AG04449 (cell line): ENCODE measurements at regions not wholly inside any gene's neighbourhood (a gene's known extent, or its start where the extent isn't known, plus 50 kb on each side); places are given as distances from the start of the nearest gene placed in this dataset.

ENCODE experiments used
- CTCF ChIA-PET: fragments of 350-600 bp; formaldehyde crosslinking; extraction: SDS; loops from one replicate; lab custom pipeline; 2021; ENCODE audit warnings: antibody characterized with exemption; lab: Yijun Ruan, JAX
- POLR2A ChIA-PET: fragments of 400-600, 350-600 bp; formaldehyde crosslinking; extraction: SDS; loops from one replicate; lab custom pipeline; 2020; ENCODE audit warnings: antibody characterized with exemption, inconsistent platforms; lab: Yijun Ruan, JAX
- DNase-seq: peaks from one replicate; pipeline ENCODE4 v3.0.0-alpha.2; 2010; ENCODE audit warnings: low read depth, low spot score
- H3K4me3 ChIP-seq: 2 replicates; pipeline ENCODE4 v1.5.1; 2011; ENCODE audit warnings: low read depth, mild to moderate bottlenecking, control low read depth, low read length
- CTCF ChIP-seq: IDR thresholded peaks from one replicate; pipeline ENCODE4 v1.5.1; 2011; ENCODE audit warnings: mild to moderate bottlenecking, moderate library complexity, low read length, control low read depth, inconsistent platforms; ENCODE audit not compliant: insufficient read depth; ENCODE audit errors: missing control alignments

GRCh38 chrX:131894995-131895394 is 128.1 kb upstream of the STK26 start:
- DNase-seq: no peak
- CTCF ChIA-PET: no interaction called here
- POLR2A ChIA-PET: no interaction called here
- no peak overlapping the region for H3K4me3 ChIP-seq
- TF ChIP-seq CTCF: no peak

DNA sequence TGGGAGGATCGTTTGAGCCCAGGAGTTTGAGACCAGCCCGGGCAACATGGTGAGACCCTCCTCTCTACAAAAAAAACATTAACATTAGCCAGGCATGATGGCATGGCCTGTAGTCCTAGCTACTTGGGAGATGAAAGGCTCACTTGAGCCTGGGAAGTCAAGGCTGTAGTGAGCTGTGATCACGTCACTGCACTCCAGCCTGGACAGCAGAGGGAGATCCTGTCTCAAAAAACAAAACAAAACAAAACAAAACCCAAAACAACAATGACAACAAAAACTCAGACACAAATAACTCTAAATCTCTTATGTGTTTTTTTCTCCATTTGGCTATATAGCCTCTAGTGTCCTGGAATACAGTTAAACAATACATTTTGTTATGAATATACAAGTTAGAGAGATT is 127.3 kb upstream of the STK26 start:
- no peak for TF ChIP-seq CTCF
- ChIA-PET POLR2A (no interaction called here), CTCF (no interaction called here)
- H3K4me3 ChIP-seq: no peak overlapping the region
- no peak for DNase-seq

- POLR2A ChIA-PET: no interaction called here
- TF ChIP-seq CTCF: no peak
- DNase-seq: no peak
- CTCF ChIA-PET: no interaction called here
- H3K4me3 ChIP-seq: no peak overlapping the region
Observed at GRCh38 chrX:131901546-131901945, 121.6 kb upstream of the STK26 start.

GRCh38 chrX:131907488-131908314 is 115.4 kb upstream of the STK26 start:
- ChIA-PET CTCF (no interaction called here), POLR2A (no interaction called here)
- no peak overlapping the region for H3K4me3 ChIP-seq
- no peak for TF ChIP-seq CTCF
- DNase-seq: no peak

DNA sequence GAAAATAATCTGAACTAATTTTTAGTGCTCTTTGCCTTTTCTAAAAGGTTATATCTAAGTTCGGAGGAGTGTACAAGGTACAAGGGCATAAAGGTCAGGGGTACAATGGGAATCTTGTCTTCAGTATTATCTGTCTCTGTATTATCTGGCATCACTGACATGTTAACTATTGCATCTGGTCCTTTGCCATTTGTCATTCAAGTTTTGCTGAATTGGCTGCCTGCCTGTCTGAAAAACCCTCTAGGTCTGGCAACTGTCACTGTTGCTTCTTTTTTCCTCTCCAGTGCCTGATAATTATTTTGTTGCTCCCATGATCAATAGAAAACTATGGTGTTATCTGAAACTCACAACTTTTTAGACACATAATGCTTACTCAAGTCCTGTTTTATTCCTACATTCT is 112.5 kb upstream of the STK26 start:
- no peak for DNase-seq

DNA sequence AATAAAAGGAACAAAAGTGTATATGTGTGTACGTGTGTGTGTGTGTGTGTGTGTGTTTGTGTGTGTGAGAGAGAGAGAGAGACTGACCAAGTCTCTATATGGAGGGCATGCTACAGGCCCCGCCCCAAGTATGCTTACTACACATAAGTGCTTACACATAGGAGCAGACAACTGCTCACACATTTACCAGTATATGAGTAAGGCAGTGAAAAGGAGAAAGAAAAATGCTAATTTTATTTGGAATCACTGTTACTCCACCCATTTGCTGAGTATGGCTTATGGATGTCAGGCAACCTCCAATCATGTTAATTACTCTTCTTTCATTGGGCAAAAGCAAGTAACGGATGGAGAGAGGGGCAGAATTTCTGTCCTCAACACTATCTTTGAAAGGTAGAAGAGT is 107.6 kb upstream of the STK26 start:
- no peak overlapping the region for H3K4me3 ChIP-seq
- CTCF ChIA-PET: no interaction called here
- no peak for DNase-seq
- POLR2A ChIA-PET: no interaction called here
- TF ChIP-seq CTCF: no peak

More for the DNA sequence above, 112.5 kb upstream of the STK26 start:
- ChIA-PET CTCF (no interaction called here), POLR2A (no interaction called here)
- H3K4me3 ChIP-seq: no peak overlapping the region
- TF ChIP-seq CTCF: no peak
